T follicular helper cell (primary cell): ENCODE measurements at regions not wholly inside any gene's neighbourhood (a gene's known extent, or its start where the extent isn't known, plus 50 kb on each side); places are given as distances from the start of the nearest gene placed in this dataset.

Experiments
- DNase-seq: peaks from one replicate; pipeline ENCODE4 v3.0.0-alpha.2; 2020; ENCODE audit warnings: low read depth

DNA sequence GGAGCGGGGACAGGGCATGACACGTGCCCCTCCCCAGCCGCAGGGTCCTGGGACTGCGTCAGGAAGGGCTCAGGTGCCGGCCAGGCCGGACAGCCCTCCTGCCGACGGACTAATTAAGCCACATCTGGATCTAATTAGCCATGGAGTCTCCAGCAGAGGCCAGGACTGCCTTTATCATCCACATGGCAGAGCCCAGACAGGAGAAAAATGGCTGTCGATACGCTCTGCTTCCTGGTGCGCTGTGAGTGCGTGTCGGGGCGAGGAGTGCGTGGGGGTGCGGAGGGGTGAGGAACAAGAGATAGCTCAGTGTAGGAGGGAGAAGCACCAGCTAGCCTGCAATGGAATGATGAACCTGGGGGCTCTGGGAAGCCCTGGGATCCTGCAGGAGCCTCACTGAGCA is 218.8 kb downstream of the IRF8 start:
- no peak for DNase-seq

DNA sequence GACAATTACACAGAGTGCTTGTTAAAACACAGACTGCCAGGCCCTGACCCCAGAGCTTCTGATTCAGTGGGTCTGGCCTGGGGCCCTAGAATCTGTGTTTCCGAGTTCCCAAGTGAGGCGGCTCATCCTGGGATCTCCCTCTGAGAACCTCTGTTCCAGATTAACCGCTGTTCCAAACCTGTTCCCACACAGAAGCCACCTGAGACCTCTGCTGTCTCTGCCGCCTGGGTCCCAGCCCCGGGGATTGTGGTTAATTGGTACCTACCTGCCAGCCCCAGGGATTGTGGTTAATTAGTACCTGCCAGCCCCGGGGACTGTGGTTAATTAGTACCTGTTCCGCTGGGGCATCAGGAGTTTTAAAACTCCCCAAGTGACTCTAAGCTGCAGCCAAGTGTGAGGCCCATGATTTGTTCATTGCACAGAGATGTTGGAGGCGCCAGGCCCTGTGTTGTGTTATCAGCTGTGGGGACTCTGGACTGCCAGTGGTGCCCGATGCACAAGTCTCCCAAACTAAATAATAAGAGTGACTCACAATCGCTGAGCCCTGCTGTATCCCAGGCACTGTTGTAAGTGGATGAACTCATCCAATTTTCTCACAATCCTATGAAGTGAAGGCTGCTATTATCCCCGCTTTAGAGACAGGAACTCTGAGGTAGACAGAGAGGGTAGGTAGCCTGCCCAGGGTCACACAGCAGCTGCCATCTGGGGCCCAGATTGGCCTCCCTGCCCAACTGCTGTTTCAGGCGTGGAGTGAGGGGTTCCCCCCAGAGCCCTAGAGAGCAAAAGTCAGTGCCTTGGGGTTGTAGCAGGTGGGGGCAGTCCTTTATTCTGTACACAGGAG is 219.7 kb downstream of the IRF8 start:
- DNase-seq: no peak

DNA sequence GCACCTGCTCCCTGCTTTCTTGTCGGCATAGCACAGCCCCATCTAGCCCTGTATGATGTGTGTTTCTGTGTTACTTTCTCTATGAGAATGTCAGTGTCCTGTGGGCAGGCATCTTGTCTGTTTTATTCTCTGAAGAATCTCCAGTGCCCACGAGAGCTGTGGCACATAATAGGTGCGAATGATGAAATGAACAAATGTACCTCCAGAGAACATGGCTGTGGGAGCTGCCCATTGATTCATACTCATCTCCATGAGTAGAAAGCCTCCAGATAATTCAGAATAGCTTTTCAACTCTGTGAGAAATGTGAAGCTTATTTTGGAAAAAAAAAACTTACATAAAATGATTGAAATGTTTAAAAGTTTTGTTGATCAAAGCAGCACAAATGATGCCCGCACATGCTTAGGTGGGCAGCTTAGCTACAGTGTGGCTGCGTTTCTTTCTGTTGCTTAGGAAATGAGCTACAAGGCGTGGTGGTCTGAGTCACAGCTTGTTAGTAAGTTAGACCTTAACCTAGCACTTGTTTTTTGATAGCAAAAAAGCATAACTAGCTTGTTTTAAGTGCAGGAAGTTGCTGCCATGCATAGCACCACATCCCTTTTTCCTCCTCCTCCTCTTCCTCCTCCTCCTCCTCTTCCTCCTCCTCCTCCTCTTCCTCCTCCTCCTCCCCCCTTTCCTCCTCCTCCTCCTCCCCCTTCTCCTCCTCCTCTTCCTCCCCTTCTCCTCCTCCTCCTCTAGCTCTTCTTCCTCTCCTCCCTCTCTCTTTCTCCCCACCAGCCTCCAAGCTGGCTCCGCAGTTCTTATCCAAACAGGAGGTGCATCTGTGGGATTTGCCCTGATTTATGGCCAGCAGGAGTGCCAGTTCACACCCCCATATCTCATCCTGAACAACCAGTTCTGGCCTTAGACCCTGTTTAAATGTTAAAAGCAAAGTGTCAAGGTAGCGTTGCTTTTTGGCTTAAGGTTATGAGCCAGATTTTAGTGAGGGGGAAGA is 221.5 kb downstream of the IRF8 start:
- no peak for DNase-seq

DNA sequence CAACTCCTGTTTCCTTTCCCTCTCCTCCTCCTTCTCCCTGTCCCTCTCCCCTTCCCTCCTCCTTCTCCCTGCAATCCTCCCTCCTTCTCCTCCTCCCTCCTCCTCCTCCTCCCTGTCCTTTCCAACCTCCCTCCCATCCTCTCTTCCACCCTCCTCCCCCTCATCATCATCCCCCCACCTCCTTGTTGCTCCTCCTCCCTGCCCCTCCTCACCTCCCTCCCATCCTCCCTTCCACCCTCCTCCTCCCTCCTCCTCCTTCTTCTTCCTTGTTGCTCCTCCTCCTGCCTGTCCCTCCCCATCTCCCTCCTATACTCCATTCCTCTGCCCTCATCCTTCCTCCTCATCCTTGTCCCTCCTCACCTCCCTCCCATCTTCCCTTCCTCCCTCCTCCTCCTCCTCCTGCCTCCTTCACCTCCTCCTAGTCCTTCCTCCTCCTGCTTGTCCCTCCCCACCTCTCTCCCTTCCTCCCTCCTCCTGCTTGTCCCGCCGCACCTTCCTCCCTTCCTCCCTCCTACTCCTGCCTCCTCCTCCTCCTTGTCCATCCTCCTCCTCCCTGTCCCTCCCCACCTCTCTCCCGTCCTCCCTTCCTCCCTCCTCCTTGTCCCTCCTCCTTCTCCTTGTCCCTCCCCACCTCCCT is 222.5 kb downstream of the IRF8 start:
- no peak for DNase-seq

DNA sequence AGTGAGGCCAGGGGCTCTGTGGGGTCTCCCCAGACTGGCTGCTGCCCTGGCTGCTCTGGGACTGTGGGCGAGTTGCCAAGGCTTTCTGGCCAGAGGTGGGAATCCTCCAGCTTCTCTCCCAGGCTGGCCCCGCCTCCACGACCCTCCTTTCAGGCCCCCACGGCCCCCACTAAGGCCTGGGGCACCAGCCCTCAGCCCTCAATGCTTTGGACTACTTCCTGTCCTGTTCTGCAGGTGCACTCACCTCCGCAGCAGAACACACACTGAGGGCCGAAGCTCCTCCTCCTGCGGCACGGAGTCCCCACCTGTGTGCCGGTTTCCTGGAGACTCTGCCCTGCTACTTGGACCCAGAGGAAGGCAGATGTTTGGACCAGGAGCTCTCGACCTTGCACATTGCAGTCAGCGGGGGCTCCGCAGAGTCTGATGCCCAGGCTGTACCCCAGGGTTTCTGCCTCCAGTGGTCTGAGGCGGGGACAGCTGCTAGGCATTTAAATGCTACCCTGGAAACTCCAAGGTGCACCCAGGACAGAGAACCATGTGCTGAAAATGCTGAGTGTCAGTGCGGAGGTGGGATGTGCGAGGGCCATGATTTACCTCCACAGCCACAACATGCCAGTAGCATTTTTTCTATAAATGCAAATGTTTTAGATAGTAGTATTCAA is 223.8 kb downstream of the IRF8 start:
- DNase-seq: no peak

DNA sequence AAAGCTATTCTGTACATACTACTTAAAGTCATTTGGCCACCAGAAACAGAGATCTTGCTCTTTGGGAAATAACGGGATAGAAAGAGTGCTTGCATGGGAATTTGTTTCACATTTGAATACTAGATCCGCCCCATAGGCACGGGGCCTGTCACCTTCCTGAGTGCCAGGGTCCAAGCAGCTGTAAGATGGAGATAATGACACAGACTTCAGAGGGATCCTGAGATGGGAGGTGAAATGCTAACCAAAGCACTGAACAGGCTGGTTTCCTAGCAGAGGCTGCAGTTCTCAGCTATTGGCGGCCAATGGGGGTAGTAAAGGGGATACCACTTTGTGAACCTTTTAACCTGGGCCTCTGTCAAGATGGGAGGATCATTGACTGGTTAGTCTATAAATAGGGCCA is 225.4 kb downstream of the IRF8 start:
- DNase-seq: no peak

DNA sequence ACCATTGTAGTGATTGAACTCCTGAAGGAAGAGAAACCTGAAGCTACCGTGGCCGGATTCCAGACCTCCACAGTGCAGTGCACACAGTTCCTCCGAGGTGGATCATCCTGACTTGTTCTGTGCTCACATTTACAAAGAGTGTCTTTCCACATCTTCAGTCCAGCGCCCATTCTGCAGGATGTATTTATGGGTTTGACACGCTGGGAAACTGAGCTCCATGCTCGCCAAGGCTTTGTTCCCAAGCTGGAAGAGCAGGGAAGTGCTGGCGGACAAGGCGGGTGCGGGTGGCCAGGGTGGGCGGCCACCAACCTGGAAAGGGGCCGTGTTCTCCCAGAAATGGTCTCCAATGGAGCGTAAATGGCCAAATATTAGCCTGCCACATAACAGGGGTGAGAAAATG is 227.9 kb downstream of the IRF8 start:
- DNase-seq: no peak

DNA sequence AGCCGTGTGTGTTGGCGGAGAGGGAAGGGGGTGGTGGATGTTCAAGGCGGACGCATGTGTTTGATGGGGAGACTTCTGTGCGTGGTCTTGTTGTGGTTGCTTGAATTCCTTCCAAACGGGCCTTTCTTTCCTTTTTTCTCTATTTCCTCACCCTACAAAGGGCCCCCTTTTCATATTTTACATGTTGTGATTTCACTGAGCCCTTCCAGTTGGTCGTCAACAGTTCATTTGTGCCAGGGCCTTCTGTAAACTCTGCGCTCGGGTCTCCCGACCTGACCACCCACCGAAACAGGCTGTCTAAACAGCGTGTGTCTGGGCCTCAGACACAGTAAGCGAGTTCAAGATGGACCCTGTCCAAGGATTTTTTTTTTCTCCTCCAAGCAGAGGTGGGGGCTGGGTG is 228.4 kb downstream of the IRF8 start:
- DNase-seq: no peak

DNA sequence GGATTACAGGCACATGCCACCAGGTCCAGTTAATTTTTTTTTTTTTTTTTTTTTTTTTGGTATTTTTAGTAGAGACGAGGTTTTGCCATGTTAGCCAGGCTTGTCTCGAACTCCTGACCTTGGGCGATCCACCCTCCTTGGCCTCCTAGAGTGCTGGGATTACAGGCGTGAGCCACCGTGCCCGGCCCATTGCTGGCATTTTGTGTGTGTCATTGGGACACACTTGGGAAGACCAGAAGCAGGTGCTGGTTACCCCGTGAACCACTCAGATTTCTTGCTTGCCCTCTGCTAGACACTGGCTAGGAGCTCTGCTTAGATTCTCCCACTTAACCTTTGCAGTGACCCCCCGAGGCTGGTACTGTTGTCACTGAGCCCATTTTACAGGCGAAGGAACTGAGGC is 229.3 kb downstream of the IRF8 start:
- no peak for DNase-seq

DNA sequence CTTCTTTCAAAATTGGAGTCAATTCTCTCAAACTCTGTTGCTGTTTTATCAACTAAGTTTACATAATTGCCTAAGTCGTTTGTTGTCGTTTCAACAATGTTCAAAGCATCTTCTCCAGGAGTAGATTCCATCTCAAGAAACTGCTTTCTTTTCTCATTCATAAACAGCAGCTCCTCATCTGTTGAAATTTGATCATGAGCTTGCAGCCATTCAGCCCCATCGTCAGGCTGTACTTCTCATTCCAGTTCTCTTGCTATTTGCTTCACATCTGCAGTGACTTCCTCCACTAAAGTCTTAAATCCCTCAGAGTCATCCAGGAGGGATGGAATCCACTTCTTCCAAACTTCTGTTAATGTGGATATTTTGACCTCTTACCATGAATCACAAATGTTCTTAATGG is 230.6 kb downstream of the IRF8 start:
- no peak for DNase-seq

DNA sequence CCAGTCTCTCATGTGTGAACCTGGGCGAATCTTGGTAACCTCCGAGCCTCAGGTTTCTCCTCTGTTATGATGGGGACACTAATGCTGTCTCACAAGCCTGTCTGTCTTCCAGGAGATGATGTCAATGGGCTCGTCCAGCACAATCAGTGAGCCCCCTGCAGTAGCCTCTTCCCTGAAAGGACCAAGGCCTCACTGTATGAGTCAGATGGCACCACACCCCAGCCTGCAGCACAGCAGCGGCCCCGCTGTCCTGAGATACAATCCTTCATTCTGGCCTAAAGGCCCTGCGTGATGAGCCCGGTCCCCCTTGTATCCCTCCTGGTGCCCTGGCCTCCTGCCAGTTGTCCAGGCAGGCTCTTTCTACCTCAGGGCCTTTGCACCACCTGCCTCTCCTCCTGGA is 234.4 kb downstream of the IRF8 start:
- DNase-seq: no peak

DNA sequence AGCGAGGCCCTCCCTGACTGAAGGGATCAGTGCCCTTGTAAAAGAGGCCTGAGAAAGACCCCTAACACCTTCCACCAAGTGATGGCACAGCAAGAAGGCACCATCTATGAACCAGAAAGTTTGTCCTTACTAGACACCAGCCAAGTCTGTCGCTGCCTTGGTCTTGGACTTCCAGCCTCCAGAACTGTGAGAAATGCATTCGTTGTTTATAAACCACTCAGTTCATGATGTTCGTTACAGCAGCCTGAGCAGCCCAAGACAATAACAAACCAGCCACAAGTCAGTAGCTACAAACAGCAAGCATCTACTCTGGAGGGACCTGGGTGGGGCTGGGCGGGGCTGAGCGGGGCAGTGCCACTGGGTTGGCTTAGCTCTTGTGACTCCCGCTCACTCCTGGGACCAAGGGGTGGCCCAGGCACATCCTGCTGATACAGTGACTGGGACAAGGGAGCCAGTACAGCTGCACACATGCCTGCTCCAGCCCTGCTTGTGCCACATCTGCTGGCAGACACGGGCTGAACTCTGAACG is 234.9 kb downstream of the IRF8 start:
- DNase-seq: no peak

DNA sequence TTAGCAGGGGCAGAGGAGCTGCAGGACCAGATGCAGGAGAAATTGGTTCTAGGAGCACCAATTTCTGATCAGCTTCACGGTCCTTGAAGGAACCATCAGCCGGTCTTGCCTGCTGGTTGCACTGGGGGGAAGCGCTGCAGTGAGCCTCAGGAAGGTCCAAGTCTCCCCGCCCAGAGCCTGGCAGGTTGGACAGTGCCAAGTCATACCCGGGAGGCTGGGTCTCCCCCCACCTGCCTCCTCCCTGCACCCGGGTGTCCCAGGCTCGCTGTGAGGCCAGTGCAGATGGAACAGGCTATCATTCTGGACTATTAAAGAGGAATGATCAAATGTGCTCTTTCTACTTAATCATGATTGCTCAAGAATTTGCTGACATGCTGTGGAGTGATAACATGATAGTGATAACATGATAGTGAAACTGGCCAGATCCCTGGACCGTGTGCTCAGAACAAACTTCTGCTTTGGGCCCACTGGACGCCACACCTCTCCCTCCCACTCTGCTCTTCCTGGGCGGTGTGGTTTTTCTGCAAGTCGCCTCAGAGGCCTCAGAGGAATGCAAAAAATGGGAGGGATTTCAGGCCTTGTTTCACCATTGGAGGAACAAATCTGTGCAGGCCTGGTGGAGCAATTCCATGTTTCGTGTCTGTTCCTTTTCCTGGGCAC is 236.0 kb downstream of the IRF8 start:
- no peak for DNase-seq

DNA sequence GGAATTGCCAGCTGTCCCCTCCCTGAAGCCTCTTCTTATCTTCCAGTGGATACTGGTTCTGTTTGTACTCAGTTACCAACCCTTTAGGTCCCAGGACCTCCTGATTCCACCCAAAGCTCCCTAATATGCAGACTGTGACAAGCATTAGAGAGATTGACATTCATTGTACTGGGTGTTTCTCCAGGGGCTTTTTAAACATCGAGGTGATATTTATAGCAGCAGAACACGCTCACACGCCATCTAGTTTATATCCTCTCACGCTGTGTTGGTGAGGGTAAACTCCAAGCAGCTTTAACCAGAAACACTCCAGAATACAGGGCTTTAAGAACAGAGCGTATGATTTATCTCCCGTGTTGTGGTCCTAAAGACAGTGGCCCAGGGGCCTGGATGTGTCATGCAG is 238.4 kb downstream of the IRF8 start:
- DNase-seq: no peak

DNA sequence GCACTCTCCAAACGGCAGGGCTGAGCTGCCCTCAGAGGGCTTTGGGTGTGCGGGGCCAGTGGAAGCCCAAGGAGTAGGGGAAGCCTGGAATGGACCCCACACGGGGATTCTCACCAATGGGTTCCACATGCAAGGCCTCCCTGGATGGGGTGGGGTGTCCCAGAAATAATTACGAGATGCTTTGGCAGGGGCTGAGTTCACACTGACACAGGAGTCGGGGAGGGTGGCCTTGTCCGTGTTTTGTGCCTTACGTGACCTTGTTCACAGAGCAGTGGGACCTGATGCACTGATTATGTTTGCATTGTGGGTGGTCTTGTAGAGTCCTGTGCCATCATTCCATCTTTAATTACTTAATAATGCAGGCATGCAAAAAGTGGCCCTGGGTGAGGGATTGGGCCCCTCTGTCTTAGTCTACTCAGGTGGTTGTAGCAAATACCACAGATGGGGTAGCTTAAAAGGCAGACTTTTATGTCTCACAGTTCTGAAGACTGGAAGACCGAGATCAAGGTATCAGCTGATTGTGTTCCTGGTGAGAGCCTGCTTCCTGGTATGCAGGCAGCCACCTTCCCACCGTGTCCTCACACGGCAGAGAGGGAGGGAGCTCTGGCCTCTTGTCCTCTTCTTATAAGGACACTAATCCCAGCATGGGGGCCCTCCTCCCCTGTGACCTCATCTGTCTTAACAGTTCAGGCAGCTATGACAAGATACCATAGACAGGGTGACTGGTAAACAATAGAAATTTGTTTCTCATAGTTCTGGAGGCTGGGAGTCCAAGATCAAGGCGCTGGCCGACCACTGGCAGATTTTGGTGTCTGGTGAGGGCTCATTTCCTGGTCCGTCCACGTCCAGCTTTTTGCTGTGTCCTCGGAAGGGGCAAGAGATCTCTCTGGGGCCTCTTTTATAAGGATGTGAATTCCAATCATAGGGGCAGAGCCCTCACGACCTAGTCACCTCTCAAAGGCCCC is 239.4 kb downstream of the IRF8 start:
- no peak for DNase-seq

DNA sequence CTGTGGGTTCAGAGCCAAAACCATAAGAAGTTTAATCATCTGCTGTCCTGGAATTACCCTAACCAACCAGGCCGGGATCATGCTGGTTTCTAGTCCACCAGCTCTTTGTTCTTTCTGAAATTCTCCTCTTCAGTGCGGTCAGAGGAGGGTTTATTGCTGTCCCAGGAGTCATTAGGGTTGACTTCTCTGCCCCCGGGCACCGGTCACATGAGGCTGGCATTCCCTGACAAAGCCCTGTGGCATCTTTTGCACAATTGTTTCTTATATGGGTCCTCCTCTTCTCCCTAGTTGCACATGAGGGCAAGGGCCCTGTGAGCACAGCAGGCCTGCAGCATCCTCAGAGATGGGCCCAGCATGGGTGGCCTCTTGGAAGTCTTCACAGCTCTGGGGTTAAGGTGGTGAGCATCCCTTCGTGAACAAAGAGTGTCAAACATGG is 243.9 kb downstream of the IRF8 start:
- no peak for DNase-seq

DNA sequence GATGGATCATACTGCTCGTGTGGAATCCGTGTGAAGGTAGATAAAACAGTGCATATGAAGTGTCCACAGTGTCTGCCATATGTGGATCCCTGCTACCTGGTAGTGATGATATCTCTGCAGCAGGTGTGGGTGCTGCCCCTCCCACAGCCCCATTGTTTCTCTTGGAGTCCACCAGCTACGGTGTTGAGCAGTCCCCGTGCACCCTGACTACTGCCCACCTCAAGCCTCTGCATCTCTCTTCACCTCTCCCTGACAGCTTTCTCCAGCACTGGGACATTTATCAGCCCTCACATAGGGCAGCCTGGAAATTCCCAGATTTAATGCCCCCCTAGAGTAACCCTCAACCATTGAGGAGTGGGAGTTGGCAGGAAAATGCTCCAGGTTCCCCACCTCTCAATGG is 244.7 kb downstream of the IRF8 start:
- no peak for DNase-seq

DNA sequence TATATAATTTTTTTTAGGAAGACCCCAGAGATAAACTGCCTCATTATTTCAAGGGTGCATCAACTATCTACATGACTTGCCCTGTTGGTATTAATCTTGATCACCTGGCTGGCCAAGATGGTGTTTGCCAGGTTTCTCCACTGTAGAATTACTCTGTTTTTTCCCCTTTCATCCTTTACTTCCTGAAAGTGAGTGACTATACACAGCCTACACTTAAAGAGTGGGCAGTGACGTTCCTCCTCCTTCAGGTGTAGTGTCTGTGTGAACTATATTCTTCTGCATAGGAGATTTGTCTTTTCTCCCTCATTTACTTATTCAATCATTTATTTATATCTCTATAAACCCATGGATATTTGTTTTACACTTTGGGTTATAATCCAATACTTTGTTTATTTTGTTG is 246.7 kb downstream of the IRF8 start:
- no peak for DNase-seq

DNA sequence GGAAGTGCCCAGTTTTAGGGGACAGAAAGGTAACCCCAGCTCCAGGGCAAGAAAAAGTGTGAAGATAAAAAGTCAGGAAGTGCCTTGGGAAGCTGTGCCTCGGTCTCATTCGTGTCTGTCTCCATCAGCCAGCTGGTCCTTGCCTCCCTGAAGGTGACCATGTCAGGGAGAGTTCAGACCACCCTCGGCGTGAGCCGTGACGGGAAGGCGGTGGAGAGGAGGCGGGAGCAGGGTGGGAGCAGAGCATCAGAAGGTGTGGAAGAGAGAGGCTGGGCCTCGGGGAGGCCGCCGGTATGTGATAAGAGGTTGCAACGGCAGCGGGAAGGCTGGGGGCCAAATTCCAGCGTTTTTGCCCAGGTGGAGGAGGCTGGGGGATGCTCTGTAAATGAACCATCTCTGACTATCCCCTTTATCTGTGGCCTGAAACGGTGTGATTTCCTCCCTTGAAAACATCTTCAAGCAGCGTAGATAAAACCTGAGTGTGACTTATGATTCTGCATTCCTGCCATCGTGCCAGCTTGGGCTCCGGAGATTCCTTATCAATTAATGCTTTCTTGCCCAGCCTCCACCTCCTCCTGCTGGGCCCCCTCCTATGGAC is 251.8 kb downstream of the IRF8 start:
- DNase-seq: no peak
